ENCODE measurements at regions not wholly inside any gene's neighbourhood (a gene's known extent, or its start where the extent isn't known, plus 50 kb on each side); places are given as distances from the start of the nearest gene placed in this dataset.

GRCh38 chr17:5809580-5810188 is 225.4 kb upstream of the NLRP1 start:
- no peak for DNase-seq (ENCODE audit: low spot score)
- Mint-ChIP-seq H3K27me3 (ENCODE audit: unreplicated experiment) (peaks cover 4% of the 10 kb centered on the region), H3K4me3 (ENCODE audit: unreplicated experiment) (no peak overlapping the region), H3K4me1 (ENCODE audit: unreplicated experiment) (no peaks in the 10 kb centered on the region), H3K9me3 (ENCODE audit: unreplicated experiment) (peaks cover 7% of the 10 kb centered on the region), H3K36me3 (ENCODE audit: low read depth, unreplicated experiment) (peaks cover 10% of the 10 kb centered on the region), H3K27ac (ENCODE audit: unreplicated experiment) (no peak overlapping the region)
- TF ChIP-seq CTCF (IDR thresholded peaks at IDR 0.05; ENCODE audit: unreplicated experiment) = no peak

- Mint-ChIP-seq H3K9me3 (ENCODE audit: unreplicated experiment) (peaks cover 7% of the 10 kb centered on the region), H3K4me1 (ENCODE audit: unreplicated experiment) (no peaks in the 10 kb centered on the region), H3K36me3 (ENCODE audit: low read depth, unreplicated experiment) (peaks cover 10% of the 10 kb centered on the region), H3K27me3 (ENCODE audit: unreplicated experiment) (peaks cover 4% of the 10 kb centered on the region), H3K4me3 (ENCODE audit: unreplicated experiment) (no peak overlapping the region), H3K27ac (ENCODE audit: unreplicated experiment) (no peak overlapping the region)
- no peak for TF ChIP-seq CTCF (IDR thresholded peaks at IDR 0.05; ENCODE audit: unreplicated experiment)
- DNase-seq (ENCODE audit: low spot score) = no peak
Observed at GRCh38 chr17:5812590-5812989, 228.3 kb upstream of the NLRP1 start.

- DNase-seq (ENCODE audit: low spot score) = no peak
- Mint-ChIP-seq H3K36me3 (ENCODE audit: low read depth, unreplicated experiment) (peaks cover 10% of the 10 kb centered on the region), H3K9me3 (ENCODE audit: unreplicated experiment) (peaks cover 7% of the 10 kb centered on the region), H3K27me3 (ENCODE audit: unreplicated experiment) (peaks cover 4% of the 10 kb centered on the region), H3K4me3 (ENCODE audit: unreplicated experiment) (no peak overlapping the region), H3K4me1 (ENCODE audit: unreplicated experiment) (no peaks in the 10 kb centered on the region), H3K27ac (ENCODE audit: unreplicated experiment) (no peak overlapping the region)
- TF ChIP-seq CTCF (IDR thresholded peaks at IDR 0.05; ENCODE audit: unreplicated experiment) = no peak
Observed at GRCh38 chr17:5813357-5813756, 229.0 kb upstream of the NLRP1 start.

GRCh38 chr17:5815396-5815795 is 231.1 kb upstream of the NLRP1 start:
- peaks cover 7% of the 10 kb centered on the region for H3K9me3 Mint-ChIP-seq (ENCODE audit: unreplicated experiment)
- DNase-seq (ENCODE audit: low spot score) = no peak
- H3K27me3 Mint-ChIP-seq (ENCODE audit: unreplicated experiment) = peaks cover 4% of the 10 kb centered on the region
- no peak overlapping the region for H3K27ac Mint-ChIP-seq (ENCODE audit: unreplicated experiment)
- H3K4me3 Mint-ChIP-seq (ENCODE audit: unreplicated experiment) = no peak overlapping the region
- no peaks in the 10 kb centered on the region for H3K4me1 Mint-ChIP-seq (ENCODE audit: unreplicated experiment)
- peaks cover 5% of the 10 kb centered on the region for H3K36me3 Mint-ChIP-seq (ENCODE audit: low read depth, unreplicated experiment)
- TF ChIP-seq CTCF (IDR thresholded peaks at IDR 0.05; ENCODE audit: unreplicated experiment) = no peak

- no peak overlapping the region for H3K27ac Mint-ChIP-seq (ENCODE audit: unreplicated experiment)
- no peaks in the 10 kb centered on the region for H3K36me3 Mint-ChIP-seq (ENCODE audit: low read depth, unreplicated experiment)
- no peaks in the 10 kb centered on the region for H3K9me3 Mint-ChIP-seq (ENCODE audit: unreplicated experiment)
- no peak overlapping the region for H3K4me3 Mint-ChIP-seq (ENCODE audit: unreplicated experiment)
- peaks cover 4% of the 10 kb centered on the region for H3K4me1 Mint-ChIP-seq (ENCODE audit: unreplicated experiment)
- no peaks in the 10 kb centered on the region for H3K27me3 Mint-ChIP-seq (ENCODE audit: unreplicated experiment)
- TF ChIP-seq CTCF (IDR thresholded peaks at IDR 0.05; ENCODE audit: unreplicated experiment) = no peak
- DNase-seq (ENCODE audit: low spot score) = no peak
Observed at GRCh38 chr17:5816491-5817070, 232.3 kb upstream of the NLRP1 start.

All from endothelial cell (in vitro differentiated cells).